Jurkat, Clone E6-1 (cell line): ENCODE measurements at regions not wholly inside any gene's neighbourhood (a gene's known extent, or its start where the extent isn't known, plus 50 kb on each side); places are given as distances from the start of the nearest gene placed in this dataset.

ENCODE experiments used
- DNase-seq: peaks from one replicate; pipeline ENCODE4 v3.0.0-alpha.2; 2011; ENCODE audit warnings: low read depth, low spot score
- H3K4me3 ChIP-seq: 2 replicates; pipeline ENCODE4 v1.5.1; 2011; ENCODE audit warnings: mild to moderate bottlenecking, low read length, control low read depth, moderate library complexity

DNA sequence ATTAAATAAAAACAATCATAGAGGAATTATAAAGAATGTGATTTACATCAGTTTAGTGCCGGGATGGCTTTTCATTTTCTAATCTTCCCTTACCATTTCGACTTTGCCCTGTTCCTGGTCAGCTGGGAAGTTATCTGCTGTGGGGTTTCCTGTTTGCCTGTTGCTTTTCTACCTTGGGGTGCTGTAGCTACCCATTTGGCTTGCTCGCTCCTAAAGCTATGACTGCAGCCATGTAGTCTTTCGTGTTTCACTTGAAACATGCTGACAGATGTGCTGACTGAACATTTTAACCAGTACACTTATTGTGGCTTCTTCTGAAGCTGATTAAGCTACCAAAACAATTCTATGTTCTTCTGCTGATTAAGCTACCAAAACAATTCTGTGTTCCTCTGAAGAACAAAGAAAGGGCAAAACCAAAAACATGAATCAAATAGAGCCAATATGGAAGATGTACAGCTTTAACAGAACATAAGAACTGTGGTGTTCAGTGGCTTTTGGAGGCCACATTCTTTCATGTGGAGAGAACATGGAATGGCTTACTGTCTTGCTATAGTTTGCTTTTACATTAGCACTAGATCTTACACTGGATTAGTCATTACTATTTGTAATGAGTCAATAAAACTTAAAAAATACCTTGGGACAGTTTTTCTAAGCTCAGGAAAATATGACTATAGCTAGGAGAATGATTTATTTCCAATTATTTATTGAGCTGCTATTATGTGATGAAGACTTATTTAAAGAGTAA lies 440.4 kb downstream of the SPRY1 start:
- no peak for DNase-seq
- no peak overlapping the region for H3K4me3 ChIP-seq

DNA sequence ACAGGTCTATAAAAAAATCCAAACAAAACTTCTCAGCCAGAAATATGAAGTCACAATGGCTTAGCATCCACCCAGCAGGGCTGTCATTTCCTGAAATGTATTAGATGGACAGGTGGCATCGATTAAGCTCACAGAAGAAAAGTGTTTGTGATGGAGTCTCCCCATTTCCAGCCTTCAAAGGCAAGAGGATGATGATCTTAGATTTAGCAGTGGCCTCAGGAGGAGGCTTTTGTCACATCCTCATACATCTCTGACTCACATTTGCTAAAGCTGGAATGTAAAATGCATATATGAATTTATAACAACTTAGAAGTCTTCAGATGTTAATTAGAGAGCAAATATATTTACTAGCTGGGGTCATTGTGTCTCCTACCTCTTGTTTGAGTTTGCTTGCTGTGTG lies 441.9 kb downstream of the SPRY1 start:
- no peak overlapping the region for H3K4me3 ChIP-seq
- DNase-seq, result no peak

DNA sequence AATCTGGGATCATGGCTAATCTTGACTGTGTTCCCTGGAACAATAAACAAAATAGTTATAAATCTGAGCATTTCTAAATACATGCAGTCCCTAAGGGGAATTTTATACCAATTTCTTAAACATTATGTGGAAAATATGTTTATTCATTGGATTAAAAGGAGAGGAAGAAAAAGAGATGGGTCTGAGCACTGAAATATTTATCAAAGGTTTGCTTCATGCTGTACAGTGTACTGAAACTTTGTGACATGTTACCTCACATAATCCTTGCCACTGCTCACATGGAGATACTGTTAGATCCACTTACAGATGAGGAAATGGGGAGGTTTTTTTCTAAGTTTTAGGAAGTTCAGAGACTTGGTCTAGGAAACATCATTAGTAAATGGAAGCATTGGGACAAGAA lies 443.6 kb downstream of the SPRY1 start:
- no peak for DNase-seq

DNA sequence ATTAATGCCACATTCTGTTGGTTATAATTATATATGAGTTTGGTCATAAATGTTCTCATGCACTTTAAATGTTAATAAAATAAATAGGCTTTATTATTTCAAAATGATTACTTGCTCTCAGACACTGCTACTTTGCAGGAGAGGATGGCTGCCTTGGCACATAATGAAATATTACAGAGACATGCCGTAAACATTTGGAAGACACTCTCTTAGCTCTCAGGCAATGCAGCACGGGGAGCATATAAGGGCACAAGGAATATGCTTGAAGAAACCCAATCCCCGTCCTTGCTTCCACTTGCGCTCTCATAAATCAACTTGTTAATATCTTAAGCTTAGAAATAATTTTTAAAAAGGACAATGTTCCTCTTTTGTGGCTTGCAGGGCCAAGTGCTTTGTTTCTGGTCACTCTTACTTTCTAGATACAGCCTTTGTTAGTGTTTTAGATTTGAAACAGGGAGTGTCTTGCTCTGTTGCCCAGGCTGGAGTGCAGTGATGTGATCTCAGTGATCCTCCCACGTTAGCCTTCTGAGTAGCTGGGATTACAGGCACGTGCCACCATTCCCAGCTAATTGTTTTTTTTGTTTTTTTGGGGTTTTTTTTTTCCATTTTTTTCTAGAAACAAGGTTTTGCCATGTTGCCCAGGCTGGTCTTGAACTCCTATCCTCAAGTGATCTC lies 445.0 kb downstream of the SPRY1 start:
- H3K4me3 ChIP-seq, result no peak overlapping the region
- no peak for DNase-seq

More for the DNA sequence above, 443.6 kb downstream of the SPRY1 start:
- no peak overlapping the region for H3K4me3 ChIP-seq

DNA sequence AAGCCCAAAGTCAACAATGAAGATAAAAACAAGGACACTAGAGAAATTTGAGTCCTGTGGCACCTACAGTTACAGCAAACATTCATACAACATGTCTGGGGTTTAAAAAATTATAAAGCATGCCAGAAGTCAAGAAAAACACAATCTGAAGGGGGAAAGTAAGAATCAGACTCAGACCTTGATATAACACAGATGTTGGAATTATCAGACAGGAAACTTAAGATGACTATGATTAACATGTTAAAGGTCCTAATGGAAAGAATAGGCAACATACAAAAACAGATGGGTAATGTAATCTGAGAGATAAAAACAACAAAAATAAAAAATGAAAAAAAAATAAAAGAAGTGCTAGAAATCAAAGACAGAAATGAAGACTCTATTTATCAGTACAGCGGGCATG lies 446.5 kb downstream of the SPRY1 start:
- no peak overlapping the region for H3K4me3 ChIP-seq

DNA sequence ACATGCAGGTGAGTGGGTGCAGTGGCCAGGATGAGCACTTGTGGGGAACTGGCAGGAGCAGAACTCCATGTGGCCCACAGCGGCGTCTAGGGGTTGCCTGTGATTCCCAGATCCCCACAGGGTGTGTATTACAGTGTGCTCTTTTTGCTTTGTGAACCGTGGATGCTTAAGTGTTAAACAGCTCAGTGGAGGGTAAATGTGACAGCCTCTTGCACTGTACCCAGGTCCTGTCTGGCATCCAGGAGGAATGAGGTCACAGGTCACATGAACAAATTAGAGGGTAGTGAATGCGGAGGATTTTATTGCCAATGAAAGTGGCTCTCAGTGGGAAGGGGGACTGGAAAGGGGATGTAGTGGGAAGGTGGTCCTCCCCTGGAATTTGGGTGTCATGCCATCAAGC lies 447.8 kb downstream of the SPRY1 start:
- no peak overlapping the region for H3K4me3 ChIP-seq
- DNase-seq, result no peak

More for the DNA sequence above, 446.5 kb downstream of the SPRY1 start:
- DNase-seq, result no peak

DNA sequence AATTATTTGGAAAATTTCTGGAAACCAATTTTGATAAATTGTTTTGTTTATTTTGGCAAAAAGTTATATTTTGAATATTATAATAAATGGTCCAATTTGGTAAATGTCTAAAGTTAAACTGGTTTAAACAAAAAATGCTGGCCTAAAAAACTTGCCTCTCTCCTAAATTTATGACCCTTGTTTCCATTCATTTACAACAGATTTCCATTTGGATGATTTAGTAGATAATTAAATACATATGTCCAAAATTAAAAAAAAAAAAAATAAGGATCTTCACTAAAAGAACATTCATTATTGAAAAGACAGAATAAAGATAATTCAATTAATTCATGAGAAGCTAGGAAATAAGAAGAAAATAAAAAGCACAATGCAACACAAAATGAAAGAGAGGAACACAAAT lies 449.5 kb downstream of the SPRY1 start:
- no peak overlapping the region for H3K4me3 ChIP-seq
- DNase-seq, result no peak

DNA sequence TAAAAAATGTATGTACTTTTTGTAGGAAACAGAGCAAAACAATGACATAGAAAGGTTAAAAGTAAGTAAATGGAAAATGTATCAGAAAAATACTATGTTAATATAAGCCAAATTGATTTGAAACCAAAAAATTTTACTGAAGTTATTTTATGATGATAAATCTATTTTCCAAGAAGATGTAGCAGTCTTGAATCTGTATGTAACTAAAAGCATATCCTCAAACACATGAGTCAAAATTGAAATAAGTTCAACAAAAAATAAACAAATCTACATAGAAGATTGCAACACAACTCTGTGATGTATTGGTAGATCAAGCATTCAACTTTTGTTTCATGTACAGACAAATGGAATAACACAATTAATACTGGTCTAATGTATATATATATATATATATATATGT lies 450.0 kb downstream of the SPRY1 start:
- H3K4me3 ChIP-seq, result no peak overlapping the region
- DNase-seq, result no peak

DNA sequence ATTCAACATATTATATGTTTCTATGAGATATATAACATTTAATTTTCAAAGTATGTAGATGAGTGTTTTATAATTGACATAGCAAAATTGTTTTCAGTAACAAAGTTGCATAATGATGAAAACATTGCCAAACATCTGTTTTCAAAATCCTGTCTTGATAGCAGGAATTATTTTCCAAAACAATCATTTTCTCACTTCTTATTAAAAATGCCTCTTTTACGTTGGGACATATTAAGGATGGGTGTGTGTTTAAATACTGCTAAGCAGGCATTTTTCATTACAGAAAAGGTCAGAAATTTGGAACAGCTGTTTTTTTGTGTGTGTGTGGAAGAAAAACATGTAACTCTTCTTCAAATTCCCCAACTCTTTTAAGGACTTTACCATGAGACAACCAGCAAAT lies 452.0 kb downstream of the SPRY1 start:
- H3K4me3 ChIP-seq, result no peak overlapping the region
- DNase-seq, result no peak

DNA sequence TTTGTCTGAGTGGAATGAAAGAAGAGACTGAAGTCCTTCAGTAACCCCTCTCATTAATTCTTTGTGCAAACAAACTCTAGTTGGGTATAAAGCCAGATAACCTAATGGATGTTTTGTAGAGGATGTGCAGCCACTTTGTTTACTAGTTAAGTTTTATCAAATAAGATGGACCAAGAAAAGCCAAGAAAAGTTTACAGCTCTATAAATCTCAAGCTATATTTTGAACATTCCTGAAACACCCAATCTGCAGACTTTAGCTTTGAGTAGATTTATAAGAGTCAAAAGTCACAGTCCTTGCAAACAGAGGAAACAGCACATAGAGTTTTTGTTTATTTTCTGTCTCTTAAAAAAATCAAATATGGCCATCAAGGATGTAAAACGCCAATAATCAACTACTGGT lies 452.9 kb downstream of the SPRY1 start:
- H3K4me3 ChIP-seq, result no peak overlapping the region
- DNase-seq, result no peak

DNA sequence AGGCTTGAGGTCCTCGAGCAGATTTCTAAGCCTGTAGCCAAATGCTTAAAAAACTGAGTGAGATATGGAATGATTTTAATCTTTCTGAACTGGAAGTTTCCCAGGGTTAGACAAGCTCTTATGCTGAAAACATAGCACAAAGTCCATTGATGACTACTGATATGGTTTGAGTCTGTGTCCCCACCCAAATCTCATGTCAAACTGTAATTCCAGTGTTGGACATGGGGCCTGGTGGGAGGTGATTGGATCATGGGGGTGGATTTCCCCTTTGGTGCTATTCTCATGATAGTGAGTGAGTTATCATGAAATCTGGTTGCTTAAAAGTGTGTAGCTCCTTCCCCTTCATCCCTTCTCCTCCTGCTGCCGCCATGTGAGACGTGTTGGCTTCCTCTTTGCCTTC lies 454.9 kb downstream of the SPRY1 start:
- DNase-seq, result no peak
- H3K4me3 ChIP-seq, result no peak overlapping the region

DNA sequence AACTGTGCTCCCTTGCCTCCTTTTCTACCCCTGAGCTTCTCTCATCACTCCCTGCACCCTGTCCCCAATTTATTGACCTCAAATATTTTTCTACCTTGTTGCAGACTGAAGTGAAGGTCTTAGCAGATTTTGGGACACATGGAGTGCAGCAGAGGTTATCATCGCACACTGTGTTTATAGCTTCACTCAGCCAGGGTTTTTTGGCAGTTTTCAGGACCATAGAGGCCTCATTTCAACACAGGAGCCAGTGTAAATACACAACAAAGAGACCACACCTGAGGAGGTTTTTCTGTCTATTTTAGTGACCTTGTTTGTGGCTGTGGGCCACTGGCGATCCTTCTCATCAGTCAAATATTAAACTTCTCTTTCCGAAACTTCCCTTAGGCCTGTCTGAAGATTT lies 457.1 kb downstream of the SPRY1 start:
- H3K4me3 ChIP-seq, result no peak overlapping the region
- DNase-seq, result no peak

DNA sequence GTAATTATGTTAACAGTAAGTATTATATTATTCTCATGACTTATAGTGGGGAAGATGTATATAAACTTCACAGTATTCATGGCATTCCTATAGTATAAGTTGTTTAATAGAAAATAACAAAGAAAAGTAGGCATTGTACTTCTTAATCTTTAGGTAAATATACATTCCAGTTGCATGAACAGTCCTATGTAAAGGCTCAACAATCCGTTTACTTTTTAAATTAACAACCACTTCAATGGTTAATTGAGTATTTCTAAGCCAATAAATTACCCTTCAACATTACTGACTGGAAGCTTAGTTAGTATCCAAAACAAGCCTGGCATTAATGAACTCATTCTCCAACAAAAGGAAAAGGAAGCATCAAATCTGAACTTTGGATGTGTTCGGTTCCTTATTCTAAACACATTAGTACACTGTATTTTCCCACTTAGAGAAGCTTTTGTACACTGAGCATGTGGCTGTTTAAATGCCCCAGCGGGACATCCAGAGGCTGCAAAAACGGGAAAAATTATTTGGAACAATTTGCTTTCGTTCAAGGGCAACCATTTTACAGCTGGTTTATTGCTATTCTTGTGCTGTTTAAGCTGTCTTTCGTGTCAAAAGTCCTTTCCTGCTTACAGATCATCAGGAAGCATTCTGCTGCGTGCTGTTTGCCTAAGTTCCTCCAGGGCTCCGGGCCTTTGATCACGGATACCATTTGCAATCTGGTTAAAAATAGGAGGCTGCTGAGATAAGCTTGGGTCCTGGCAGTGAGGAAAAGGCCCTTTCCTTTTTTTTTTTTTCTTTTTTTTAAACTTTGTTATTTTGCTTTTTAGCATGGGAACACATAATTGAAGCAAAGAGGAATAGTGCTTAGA lies 460.3 kb downstream of the SPRY1 start:
- no peak for DNase-seq
- H3K4me3 ChIP-seq, result no peak overlapping the region

DNA sequence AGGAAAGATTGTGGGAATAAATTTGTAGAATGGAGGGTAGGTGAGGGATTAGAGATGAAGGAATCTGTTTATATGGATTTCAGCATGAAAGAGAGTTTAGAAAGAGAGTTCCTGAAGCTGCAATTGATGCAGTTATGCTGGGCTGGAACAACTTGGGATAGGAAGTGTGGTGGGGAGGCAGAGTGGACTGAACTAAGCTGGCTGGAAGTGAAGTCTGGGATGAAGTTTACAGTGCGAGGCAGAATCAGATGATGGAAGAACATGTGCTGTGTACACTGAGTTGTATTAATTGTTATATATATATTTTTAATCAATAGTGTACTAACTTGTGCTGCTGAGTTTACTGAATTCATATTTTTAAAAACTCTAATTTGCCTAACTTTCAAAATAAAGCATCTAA lies 461.9 kb downstream of the SPRY1 start:
- DNase-seq, result no peak
- H3K4me3 ChIP-seq, result no peak overlapping the region

DNA sequence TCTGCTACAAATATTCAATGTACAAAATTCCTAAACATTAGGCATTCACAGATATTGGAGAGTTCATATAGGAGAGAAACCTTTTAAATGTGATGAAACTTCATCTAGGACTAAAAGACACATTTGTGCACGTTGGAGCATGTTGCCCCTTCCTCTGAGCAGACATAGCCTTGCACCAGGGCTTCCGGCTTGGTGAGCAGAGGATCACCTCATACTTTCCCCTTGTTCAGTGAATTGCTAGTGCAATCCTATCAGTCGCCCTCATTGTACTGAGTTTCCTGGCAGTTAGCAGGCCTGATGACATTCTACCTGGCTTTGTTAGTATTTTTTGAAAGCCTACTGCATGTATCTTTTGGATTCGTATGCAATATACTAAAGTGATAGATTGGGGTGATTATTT lies 466.2 kb downstream of the SPRY1 start:
- no peak for DNase-seq
- H3K4me3 ChIP-seq, result no peak overlapping the region

DNA sequence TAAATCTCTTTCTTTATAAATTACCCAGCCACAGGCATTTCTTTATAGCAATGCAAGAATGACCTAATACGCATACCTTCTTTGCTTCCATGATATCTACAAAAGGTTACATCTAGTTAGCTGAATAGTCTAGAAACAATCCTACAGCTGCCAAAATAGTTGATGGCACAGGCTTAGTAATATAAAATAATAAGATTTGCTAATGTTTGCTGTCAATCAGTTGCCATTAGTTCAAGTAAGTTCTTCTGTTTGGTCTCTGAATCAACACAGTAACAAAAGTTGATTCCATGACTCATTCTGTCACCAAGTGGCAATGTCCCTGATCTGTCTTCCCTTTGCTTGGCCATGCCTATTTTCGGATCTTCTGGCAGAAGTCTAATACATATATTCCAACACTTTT lies 470.2 kb downstream of the SPRY1 start:
- H3K4me3 ChIP-seq, result no peak overlapping the region
- no peak for DNase-seq

DNA sequence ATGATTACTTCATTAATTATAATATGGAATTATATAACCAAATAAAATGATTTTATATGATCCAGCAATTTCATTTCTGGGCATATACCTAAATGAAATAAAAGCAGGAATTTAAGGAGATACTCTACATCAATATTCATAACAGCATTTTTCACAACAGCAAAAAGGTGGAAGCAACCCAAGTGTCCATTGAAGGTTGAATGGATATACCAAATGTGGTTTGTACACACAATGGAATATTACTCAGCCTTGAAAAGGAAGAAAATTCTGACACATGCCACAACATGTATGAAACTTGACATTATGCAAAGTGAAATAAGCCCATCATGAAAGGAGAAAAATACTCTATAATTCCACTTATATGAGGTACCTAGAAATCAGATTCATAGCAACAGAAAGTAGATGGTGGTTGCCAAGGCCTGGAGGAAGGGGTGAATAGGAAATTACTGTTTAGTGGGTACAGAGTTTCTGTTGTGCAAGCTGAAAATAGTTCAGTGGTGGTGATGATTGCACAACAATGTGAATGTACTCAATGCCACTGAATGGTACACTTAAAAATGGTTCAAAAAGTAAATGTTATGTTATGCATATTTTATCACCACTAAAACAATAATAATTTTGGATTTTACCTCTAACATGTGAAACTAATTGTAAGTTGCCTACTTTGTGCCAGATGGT lies 471.5 kb downstream of the SPRY1 start:
- H3K4me3 ChIP-seq, result no peak overlapping the region
- no peak for DNase-seq

DNA sequence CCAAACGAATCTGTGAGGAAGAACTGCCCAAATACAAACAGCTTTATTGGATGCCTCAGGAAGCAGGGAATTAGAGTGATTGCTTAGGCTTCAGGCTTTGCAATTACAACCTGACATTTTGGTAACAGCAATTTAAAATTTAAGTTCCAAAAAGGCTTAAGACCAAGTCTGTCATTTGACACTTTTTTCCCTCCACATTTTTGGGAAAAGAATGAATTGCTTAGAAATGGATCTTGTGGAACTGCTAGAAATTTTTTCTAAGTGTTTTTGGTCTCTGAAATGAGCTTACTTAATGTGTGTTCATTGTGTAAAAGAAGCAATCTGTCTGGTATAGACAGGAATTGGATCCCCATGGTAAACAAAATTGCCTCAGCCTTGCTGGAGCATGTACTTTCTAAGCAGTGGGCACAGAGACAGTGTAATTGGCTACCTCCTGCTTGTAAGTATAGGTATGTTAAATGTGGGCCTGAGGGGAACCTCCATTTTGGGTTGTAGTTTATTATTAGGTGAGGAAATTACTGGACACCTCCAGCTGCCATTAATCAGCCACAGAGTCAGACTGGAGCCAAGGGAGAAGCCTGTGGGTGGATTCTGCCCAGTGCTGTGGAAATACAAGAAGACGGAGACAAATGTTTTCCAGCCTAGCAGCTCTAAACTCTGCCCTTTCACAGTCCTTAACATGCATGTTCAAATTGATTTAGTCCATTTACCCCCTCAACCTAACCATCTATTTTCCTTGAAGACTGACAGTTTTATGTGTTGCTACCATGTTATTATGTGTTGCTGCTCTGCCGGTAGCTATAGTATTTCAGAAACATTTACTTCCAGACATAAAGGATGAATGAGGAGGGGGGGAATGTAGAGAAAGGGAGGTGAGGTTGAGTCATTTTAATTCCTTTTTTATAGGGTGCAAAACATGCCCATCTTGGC lies 473.0 kb downstream of the SPRY1 start:
- no peak for DNase-seq
- H3K4me3 ChIP-seq, result no peak overlapping the region
